SK-N-SH treated with all-trans-retinoic acid at 6 μM for 48 hours (cell line): ENCODE measurements at regions not wholly inside any gene's neighbourhood (a gene's known extent, or its start where the extent isn't known, plus 50 kb on each side); places are given as distances from the start of the nearest gene placed in this dataset.

Experiments used
- ATAC-seq: fragments of 200-7000 bp; cut with Tn5 transposase; 3 replicates; pipeline ENCODE4 v1.9.1; 2020; ENCODE audit warnings: mild to moderate bottlenecking, moderate library complexity
- ARNTL ChIP-seq: fragments of 450-650 bp; formaldehyde crosslinking; IDR thresholded peaks from 2 replicates; pipeline ENCODE4 v1.5.0; 2020; ENCODE audit warnings: low read depth, mild to moderate bottlenecking, moderate library complexity, borderline replicate concordance
- BACH2 ChIP-seq: fragments of 250-450 bp; sonication (Bioruptor Pico); IDR thresholded peaks from 2 replicates; pipeline ENCODE4 v1.9.0; 2021; ENCODE audit warnings: mild to moderate bottlenecking, borderline replicate concordance
- CSDC2 ChIP-seq: fragments of 250-450 bp; sonication (Bioruptor Pico); IDR thresholded peaks from 2 replicates; pipeline ENCODE4 v1.5.0; 2020; ENCODE audit warnings: mild to moderate bottlenecking, moderate library complexity
- CSRNP3 ChIP-seq: fragments of 250-450 bp; sonication (Bioruptor Pico); IDR thresholded peaks from 2 replicates; pipeline ENCODE4 v1.5.1; 2021; ENCODE audit warnings: mild to moderate bottlenecking, moderate library complexity
- ESRRG ChIP-seq: fragments of 250-450 bp; sonication (Bioruptor Pico); IDR thresholded peaks from 2 replicates; pipeline ENCODE4 v1.6.1; 2021; ENCODE audit warnings: mild to moderate bottlenecking
- GLIS3 ChIP-seq: fragments of 250-450 bp; sonication (Bioruptor Pico); IDR thresholded peaks from 2 replicates; pipeline ENCODE4 v1.5.0; 2020; ENCODE audit warnings: mild to moderate bottlenecking, moderate library complexity
- OSR1 ChIP-seq: fragments of 250-450 bp; sonication (Bioruptor Pico); IDR thresholded peaks from 2 replicates; pipeline ENCODE4 v1.8.0; 2022; ENCODE audit warnings: moderate library complexity, mild to moderate bottlenecking, inconsistent platforms
- PATZ1 ChIP-seq: fragments of 250-450 bp; sonication (Bioruptor Pico); IDR thresholded peaks from 2 replicates; pipeline ENCODE4 v1.8.0; 2020; ENCODE audit warnings: mild to moderate bottlenecking, moderate library complexity, borderline replicate concordance
- PPARA ChIP-seq: fragments of 250-450 bp; sonication (Bioruptor Pico); IDR thresholded peaks from 2 replicates; pipeline ENCODE4 v1.5.0; 2020; ENCODE audit warnings: mild to moderate bottlenecking, borderline replicate concordance
- RARB ChIP-seq: fragments of 250-450 bp; sonication (Bioruptor Pico); IDR thresholded peaks from 2 replicates; pipeline ENCODE4 v1.8.0; 2021; ENCODE audit warnings: mild to moderate bottlenecking, moderate library complexity
- TCF4 ChIP-seq: fragments of 250-450 bp; sonication (Bioruptor Pico); IDR thresholded peaks from 2 replicates; pipeline ENCODE4 v1.8.0; 2021; ENCODE audit warnings: mild to moderate bottlenecking, moderate library complexity, borderline replicate concordance
- TOX ChIP-seq: fragments of 250-450 bp; sonication (Bioruptor Pico); IDR thresholded peaks from 2 replicates; pipeline ENCODE4 v1.8.0; 2021; ENCODE audit warnings: mild to moderate bottlenecking, moderate library complexity, borderline replicate concordance
- TSHZ2 ChIP-seq: fragments of 250-450 bp; sonication (Bioruptor Pico); IDR thresholded peaks from 2 replicates; pipeline ENCODE4 v1.5.0; 2020; ENCODE audit warnings: mild to moderate bottlenecking, moderate library complexity
- ZC3H10 ChIP-seq: fragments of 250-450 bp; sonication (Bioruptor Pico); IDR thresholded peaks from 2 replicates; pipeline ENCODE4 v1.5.1; 2021; ENCODE audit warnings: mild to moderate bottlenecking, moderate library complexity
- ZFP3 ChIP-seq: fragments of 250-450 bp; sonication (Bioruptor Pico); IDR thresholded peaks from 2 replicates; pipeline ENCODE4 v1.5.0; 2020; ENCODE audit warnings: mild to moderate bottlenecking, moderate library complexity
- ZFP30 ChIP-seq: fragments of 450-650 bp; formaldehyde crosslinking; IDR thresholded peaks from 2 replicates; pipeline ENCODE4 v1.5.0; 2022; ENCODE audit warnings: mild to moderate bottlenecking, moderate library complexity
- ZNF565 ChIP-seq: fragments of 450-650 bp; formaldehyde crosslinking; conservative IDR thresholded peaks from 2 replicates; pipeline ENCODE4 v1.5.0; 2020; ENCODE audit warnings: low read depth, mild to moderate bottlenecking, moderate library complexity
- ZNF70 ChIP-seq: fragments of 450-650 bp; formaldehyde crosslinking; IDR thresholded peaks from 2 replicates; pipeline ENCODE4 v1.5.0; 2020; ENCODE audit warnings: mild to moderate bottlenecking, moderate library complexity
- ZNF8 ChIP-seq: fragments of 450-650 bp; formaldehyde crosslinking; IDR thresholded peaks from 2 replicates; pipeline ENCODE4 v1.5.0; 2020; ENCODE audit warnings: mild to moderate bottlenecking, moderate library complexity

DNA sequence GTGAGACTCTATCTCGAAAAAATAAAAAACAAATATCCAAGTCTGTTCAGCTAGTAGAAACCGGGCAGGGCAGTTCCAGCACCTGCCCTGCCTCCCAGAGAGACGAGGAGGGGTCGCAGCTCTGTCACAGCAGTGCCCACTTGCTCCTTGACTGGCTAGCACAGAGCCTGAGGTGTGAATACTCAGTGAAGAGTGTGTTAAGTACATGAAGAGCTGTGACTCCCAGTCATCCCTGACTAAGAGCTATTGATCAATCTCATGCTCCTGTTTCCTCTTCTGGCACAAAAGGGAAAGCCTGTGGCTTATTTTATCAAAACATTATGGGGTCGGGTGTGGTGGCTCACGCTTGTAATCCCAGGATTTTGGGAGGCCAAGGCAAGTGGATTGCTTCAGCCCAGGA, 83.0 kb upstream of the FZD7 start:
- no peak for ATAC-seq
- no peak for TF ChIP-seq ZFP30 (CRISPR knock-in tag)
- no peak for TF ChIP-seq ZNF565
- TF ChIP-seq RARB (CRISPR knock-in tag): no peak
- TF ChIP-seq TCF4 (CRISPR knock-in tag): no peak
- no peak for TF ChIP-seq CSRNP3
- no peak for TF ChIP-seq BACH2 (CRISPR knock-in tag)
- no peak for TF ChIP-seq ARNTL (CRISPR knock-in tag)
- TF ChIP-seq ZNF70 (CRISPR knock-in tag): no peak
- no peak for TF ChIP-seq PATZ1 (CRISPR knock-in tag)
- no peak for TF ChIP-seq ZC3H10 (CRISPR knock-in tag)
- TF ChIP-seq CSDC2 (CRISPR knock-in tag): no peak
- TF ChIP-seq TSHZ2 (CRISPR knock-in tag): no peak
- TF ChIP-seq ZNF8: no peak
- no peak for TF ChIP-seq ZFP3 (CRISPR knock-in tag)
- TF ChIP-seq ESRRG: no peak
- no peak for TF ChIP-seq TOX (CRISPR knock-in tag)
- TF ChIP-seq OSR1 (CRISPR knock-in tag): no peak

DNA sequence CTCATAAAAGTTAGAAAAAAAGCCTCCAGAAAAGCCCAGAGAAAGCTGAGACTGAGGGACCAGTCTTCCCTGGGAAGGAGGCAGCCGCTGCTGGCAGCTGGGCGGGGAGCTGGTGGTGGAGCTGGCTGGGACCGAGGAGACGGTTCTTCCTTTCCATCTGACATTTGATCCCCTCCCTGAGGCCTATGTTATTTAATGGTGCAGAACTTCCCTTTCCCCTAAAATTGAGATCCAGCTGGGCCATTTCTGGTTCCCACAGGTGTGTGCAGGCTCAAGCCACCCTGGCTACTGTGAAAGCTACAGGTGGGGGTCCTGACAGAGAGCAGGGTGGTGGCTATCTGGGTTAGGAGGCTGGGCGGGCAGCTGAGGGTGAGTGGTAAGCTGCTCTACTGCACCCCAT, 81.5 kb upstream of the FZD7 start:
- TF ChIP-seq CSDC2 (CRISPR knock-in tag) (no peak), RARB (CRISPR knock-in tag) (no peak), ZNF565 (no peak), BACH2 (CRISPR knock-in tag) (no peak), PATZ1 (CRISPR knock-in tag) (no peak), PPARA (CRISPR knock-in tag) (no peak), TSHZ2 (CRISPR knock-in tag) (no peak), ZFP30 (CRISPR knock-in tag) (no peak), ZNF8 (no peak), ZNF70 (CRISPR knock-in tag) (no peak), TOX (CRISPR knock-in tag) (no peak), GLIS3 (CRISPR knock-in tag) (no peak)
- ATAC-seq: peak; percentile 44; the same call in 2 of the 3 replicates

- no peak for ATAC-seq
- no peak for TF ChIP-seq PATZ1 (CRISPR knock-in tag)
- TF ChIP-seq, all 23 proteins: peak for 0
Observed at GRCh38 chr2:201953396-201953795, 80.3 kb upstream of the FZD7 start.
